ENCODE measurements at regions not wholly inside any gene's neighbourhood (a gene's known extent, or its start where the extent isn't known, plus 50 kb on each side); places are given as distances from the start of the nearest gene placed in this dataset.
"Not testable (repeated sequence)": the region's sequence is repeated elsewhere in the genome, so short reads cannot be mapped to it uniquely, and the experiment has no call there.

DNA sequence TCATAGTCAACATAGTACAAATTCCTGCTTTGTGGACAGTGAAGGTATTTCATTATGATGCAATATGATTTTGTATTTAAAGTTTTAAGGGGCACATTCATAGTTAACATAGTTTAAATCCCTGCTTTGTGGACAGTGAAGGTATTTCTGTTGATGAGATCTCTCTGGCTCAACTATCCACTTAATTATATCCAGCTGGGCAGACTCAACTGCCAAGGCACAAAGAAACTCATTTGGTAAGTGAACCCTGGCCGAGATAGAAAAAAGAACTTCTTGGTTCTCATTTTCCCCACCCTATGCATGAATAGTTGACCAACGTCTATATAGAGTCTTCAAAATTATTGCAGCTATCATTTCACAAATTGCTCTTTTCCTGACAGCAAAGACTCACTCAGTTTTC is 1194.6 kb downstream of the NCAM2 start:
- no peak for DNase-seq

DNA sequence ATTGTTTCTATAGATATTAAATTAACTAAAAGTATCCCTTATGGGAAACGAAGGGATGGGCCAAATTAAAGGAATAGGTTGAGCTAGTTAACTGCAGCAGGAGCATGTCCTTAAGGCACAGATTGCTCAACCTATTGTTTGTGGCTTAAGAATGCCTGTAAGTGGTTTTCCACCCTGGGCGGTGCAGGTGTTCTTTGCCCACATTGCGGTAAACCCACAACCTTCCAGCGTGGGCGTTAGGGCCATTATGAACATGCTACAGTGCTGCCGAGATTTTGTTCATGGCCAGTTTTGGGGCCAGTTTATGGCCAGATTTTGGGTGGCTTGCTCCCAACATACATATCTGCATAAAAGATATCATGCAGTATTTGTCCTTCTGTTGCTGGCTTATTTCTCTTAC is 1196.8 kb downstream of the NCAM2 start:
- not testable (repeated sequence) for DNase-seq

DNA sequence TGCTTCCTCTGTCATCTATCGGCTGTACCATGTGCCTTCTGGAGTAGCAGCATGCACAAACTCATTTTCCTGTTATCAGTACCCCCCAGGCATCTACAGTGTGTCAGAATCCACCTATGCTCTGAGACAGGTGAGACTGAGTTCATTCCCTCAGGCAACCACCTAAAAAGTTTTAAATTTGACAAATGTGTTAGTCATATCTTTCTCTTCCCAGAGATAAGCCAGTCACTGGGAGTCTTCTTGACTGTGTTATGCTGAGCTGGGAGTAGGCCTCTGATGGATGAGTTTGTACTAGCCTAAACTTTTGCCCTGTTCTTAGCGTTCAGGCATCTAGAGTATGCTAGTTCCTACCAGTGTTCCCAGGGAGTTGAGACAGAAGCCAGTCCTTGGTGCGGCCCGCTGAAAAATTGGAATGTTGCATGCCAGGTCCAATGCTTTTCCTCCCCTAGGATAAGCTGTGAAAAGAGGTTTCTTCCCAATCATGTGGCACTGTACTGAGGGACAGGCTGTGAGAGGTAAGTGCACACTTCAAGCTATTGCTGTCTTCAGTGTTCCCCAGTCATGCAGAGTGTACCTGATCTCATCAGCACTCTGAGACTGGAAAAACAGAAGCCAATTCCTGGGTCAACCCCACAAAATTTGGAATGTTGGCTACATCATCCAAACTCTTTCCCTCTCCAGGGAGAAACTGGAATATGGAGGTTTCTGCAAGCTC is 1202.3 kb downstream of the NCAM2 start:
- DNase-seq: no peak

DNA sequence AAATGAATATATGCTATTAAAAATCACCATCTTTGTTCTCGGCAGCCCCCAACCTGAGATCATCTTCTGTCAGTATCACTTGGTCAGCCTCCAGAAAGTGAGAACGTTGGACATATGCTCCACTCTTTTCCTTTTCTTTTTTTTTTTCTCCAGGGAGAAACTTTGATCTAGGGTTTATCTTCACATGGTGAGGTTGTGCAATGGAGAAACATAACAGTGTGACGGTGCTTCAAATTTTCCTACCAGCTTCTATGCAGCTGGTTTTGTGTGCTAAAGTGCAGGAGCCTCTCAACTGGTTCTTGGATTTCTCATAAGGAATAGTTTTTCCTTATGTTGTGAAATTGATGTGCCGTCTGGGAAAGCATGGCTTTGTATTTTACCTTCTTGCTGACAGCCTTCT is 1202.9 kb downstream of the NCAM2 start:
- DNase-seq: no peak

DNA sequence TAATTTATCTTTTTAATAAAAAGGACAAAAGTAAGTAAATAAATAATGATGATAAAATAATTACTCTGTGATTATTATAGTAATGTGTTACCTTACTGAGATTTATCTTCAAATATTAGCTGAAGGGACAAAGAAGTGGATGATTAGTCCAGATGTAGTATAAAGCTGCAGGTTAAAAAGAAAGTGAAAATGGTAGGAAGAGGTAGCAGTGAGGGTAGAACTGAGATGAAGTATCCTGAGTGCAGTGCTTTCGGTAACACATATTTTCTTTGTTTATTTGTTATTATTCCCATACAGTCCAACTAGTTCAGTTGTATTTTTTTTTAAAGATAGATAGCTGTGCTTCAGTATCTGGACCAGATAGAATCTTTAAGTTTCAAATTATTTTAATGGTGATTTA is 1203.5 kb downstream of the NCAM2 start:
- DNase-seq: no peak

DNA sequence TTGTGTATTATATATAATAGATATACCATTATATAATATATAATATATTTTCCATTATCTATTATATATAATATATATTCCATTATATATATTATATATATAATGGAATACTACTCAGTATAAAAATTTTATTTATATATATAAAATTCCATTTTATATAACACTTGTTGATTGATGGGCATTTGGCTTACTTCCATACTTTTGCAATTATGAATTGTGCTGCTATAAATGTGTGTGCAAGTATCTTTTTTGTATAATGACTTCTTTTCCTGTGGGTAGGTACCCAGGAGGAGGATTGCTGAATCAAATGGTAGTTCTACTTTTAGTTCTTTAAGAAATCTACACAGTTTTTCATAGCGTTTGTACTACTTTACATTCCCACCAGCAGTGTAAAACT is 1211.1 kb downstream of the NCAM2 start:
- no peak for DNase-seq

DNA sequence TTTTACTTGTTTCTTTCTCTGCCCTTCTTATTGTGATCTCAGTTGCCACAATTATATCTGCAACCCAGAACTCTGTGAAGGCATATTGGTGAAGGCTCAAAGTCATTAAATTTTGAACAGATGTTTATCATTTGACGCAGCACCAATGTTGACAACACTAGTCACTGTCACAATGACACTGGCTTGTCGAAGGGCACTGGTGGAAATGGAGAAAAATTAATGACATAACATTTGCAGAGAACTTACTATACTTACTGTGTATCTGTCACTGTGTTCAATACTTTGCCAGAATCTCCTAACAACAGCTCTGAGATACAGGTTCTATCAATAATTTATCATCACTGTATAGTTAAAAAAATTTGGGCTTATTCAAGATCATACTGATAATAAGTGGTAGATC is 1213.7 kb downstream of the NCAM2 start:
- no peak for DNase-seq

DNA sequence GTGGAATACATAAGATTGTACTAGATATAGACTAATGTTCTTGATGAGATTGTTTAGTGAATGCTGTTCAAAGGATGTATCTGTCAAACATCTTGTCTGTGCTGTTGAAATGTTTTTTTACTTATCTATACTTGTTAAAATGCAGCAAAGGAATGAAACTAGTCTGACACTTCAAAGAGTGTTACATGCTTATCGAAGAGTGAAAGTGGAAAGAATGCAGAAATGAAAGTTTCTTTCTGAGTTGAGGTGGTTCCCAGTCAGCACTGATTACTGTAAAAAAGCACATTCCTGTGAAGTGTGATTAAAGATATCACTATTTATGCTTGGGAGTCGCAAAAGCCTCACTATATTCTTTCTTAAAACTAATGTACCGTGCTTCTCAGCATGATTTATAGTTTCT is 1225.2 kb downstream of the NCAM2 start:
- DNase-seq: no peak

DNA sequence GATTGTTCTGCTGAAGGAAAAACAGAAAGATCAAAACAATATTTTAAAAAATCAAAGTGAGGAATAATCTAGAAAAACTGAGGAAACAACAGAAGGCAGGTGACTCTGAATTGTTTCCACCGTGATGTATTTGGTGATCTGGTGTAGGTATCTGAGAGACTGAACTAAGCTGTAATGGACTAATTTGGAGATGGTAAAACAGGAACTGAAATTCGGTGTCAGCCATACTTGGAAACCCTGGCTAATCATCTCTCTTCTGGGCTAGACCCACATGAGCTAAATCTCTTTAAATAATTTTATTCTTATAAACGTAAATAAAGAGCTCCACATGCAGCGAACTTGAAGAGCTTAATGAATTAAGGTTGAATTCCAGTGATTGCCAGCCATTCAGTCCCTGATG is 1226.1 kb downstream of the NCAM2 start:
- DNase-seq: no peak

DNA sequence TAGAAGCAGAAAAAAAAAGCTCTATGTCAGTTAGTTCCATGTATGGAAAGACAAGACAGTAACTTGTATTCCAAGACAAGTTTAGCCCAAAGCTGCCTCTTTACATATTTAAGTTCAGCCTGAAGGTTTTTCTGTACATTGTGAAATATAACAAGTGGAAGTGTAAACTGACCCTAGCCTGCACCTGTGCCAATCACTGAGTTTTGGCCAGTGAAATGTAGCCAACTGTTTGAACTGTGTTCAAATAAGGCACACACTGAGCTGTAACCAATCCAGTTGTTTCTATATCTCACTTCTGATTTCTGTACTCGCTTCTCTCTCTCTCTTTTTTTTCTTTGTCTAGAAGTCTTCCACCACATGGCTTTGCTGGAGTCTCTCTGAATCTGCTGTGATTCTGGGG is 1227.1 kb downstream of the NCAM2 start:
- DNase-seq: no peak

DNA sequence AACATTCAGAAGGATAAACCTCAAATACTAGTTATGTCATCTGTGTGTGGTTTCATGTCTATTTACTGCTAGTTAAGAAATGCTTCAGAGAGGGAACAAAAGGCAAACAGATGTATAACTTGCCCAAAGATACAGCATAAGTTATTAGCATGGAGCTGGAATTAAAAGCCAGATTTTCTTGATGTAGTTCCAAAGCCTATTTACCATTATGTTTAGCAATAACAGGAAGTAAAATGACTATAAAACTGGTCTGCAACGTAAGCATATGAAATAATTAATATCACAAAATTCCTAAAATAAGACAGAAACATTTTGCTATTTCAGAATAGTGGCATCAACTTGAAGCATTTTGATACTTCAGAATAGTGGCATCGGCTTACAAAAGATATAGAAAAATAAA is 1232.8 kb downstream of the NCAM2 start:
- no peak for DNase-seq

DNA sequence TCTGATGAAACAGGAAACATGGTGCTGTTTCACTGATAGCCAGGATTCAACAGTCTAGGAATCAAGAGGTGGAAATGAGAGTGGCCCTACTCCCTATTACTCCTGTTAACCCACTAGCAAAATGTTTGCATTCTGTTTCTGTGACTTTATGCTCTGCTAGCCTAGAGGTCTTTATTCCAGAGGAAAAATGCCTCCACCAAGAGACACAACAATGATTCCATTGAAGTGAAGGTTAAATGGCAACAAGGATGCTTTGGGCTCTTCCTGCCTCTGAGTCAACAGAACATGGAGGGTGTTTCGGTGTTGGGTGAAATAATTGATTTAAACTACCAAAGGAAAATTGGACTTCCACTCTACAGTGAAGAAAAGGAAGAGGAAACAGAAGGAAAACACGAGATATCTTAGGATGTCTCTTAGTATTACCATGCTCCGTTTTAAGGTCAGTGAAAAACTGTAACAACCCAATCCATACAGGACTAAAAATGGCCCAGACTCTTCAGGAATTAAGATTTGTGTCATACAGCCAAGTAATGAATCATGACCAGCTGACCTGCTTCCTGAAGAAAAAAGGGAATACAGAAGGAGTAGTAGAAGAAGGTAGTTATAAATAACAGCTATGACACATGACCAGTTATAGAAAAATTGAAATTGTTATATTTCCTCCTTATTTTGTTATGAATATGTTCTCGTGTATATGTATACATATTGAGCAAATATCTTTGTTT is 1237.8 kb downstream of the NCAM2 start:
- no peak for DNase-seq

DNA sequence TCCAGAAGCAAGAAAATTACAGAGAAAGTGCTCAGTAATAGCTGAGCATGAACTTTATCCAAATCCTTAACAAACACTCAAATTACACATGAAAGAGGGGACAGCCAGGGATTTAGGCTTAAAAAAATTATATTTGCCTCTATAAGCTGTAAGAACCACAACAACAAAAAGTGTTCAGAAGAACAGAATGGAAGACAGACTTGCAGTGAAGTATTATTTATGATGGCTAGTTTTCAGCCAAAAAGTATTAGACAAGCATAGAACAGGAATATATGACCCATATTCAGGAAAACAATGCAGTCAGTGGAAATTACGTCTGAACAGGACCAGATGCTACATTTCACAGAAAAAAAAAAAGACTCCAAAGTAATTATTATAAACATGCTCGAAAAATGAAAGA is 1246.3 kb downstream of the NCAM2 start:
- DNase-seq: no peak

DNA sequence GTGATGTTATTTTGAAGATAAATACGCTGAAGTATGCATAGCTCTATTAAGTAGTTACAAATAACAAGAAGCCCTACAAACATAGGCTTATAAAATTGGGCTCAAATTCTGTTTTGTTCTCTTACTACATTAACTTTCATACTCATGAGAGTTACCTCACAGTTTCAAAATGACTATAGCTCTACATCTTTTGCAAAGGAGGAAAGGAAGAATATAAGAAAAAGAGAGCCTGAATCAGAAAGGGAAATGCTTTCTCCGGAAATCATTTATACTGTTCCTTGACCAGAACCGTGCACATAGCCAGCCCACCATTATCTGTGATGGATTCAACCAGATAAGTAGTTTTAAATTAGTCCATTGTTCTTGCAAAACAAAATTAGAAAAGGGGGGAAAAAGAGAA is 1252.1 kb downstream of the NCAM2 start:
- DNase-seq: no peak

DNA sequence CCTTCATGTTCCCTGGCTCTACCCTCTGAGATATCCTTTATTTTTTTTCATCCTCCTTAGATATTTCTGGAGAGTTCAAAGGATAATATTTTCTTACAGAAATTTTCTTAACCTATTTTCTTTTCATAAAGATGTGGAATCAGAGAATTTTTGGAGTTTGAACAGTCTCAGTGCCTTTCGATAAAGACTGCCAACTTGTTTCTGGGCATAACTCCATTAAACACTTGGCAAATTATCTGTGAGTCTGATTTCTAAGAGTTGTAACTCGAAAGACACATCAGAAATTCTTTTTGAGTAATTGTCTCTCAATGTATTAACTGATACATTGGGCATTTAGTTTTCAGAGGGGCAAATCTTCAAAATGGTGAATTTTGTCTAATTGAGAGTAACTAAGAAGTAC is 1255.6 kb downstream of the NCAM2 start:
- no peak for DNase-seq

DNA sequence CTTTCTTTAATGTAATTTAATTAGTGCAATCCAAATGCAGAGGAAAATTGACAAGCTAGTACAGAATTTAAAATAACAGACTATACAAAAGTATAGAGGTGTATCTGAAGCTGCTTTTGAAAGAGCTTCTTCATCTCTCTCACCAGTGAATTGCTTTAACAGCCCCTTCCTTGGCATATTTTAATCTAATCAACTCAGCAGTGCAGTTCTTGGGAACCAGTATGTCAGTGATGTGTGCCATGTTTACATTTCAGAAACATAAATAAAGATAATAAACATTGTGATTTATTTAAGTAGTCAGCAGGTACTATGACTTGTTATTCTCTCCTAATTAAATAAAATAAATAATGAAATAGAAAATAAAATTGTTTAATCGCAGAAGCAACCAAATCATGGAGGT is 1260.6 kb downstream of the NCAM2 start:
- DNase-seq: no peak

DNA sequence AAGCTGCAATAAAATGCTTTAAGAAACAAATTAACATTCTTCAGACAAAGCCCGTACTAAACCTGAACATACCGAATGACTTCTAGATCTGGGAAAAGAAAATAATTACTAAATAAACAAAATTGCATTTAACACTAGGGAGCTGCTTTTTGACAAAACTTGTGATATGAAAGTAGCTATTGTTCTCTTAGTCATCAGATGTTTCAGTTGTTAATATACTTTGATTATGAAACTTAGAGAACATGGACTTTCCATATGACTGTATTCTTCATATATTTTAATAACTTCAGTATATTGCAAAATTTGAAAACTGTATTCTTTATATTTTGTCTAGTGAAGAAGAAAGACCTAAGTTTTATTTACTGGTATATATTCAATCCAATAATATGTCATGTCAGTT is 1262.1 kb downstream of the NCAM2 start:
- DNase-seq: no peak

DNA sequence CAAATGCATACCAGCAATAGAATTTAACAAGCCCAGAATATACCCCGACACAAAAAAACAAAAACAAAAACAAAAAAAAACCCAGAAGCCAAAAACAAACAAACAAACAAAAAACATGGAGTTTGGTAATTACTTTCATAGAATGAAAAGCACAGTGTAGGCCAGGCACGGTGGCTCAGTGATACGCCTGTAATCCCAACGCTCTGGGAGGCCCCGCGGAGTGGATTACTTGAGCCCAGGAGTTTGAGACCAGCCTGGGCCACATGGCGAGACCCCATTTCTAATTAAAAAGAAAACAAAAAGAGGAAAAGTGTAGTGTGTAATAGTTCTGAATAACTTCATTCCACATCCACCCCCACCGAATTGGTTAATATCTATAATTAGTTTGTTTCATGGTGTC is 1265.7 kb downstream of the NCAM2 start:
- DNase-seq: no peak

DNA sequence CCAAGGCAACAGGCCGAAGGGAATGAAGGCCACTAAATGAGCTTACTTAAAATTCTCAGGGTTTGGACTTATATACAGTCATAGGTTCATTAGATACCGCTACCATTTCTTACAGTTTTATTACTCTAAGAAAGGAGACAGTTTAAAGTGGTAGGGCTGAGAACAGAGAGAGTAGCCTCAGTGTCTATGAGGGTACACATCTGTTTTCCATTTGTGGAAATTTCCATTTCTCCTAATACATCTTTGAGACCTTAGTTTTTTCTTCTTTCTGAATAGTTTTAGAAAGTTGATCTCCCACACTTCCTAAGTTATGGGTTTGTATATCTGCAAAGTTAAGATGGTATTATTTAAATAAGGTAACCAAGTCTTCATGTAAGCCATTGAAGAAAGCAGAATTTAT is 1279.1 kb downstream of the NCAM2 start:
- no peak for DNase-seq

DNA sequence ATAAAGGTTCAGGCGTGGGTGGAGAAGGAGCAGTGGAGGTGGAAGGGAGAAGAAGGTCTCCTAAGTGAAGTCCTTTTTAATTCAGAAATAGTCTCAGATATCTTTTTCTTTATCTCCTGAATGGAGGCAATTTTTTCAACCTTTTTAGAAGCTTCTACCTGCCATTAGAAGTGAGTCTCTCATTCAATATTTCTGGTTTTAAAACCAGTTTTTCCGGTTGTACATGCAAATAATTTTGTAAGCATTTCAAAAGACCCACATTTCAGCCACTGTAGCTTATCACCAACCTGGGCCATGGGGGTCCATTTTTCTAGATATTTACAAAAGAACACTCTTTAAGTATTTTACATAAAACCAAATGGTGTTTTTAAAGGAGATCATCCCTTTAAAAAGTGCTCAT is 1280.2 kb downstream of the NCAM2 start:
- no peak for DNase-seq

DNA sequence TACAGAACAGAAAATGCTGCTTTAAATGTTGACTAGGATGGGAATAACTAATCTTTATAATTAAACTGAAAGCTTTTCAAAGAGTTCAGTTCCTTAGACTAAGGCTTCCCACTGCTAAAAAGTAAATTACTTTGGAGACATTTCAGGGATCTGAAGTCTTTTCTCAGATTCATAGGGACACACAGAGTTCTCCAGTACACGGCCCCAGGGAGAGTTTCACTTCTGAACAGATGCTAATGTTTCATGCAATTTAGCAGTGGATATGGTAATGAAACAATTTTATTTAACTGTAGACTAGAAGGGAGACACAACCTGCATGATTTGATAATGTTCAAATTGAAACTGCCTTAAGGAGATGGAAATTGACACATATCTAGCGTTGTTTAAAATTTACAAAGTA is 1282.6 kb downstream of the NCAM2 start:
- no peak for DNase-seq

DNA sequence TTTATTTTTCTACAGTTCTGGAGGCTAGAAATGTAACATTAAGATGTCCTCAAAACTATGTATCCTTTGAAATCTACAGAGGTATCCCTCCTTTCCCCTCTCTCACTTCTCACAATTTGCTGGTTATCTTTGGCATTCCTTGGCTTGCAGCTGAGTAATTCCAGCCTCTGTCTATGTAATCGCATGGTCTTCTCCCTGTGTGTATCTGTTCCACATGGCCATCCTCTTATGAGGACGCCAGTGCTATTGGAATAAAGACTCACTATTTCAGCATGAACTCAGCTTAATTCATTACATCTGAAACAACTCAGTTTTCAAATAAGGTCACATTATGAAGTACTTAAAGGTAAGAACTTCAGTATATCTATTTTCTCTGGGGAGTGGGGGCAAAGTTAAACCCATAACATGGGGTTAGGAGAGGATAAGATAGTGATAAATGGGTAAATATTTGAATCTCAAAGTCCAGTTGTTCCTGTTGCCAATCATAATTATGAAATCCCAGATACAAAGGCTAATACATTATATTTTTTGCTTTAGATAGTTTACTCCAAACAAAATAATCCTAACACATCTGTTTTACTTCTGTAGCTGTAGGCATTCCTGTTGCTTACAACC is 1290.8 kb downstream of the NCAM2 start:
- no peak for DNase-seq

DNA sequence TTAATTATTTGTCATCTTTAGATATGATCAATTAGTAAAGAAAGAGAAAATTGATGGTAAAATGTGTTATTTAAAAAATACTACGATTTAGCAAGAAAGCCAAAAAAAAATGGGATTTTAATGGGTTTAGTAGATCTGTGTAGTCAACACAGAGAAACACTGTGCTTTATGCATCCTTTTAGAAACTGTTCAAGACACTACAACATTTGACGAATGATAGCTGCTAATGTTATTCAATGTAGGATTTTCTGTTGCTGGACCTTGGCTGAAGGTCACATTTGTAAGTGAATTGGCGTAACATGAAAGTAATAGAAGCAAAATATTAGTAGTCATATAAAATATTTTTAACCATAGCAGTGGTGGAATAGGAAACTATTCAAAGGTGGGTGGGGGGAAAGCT is 1293.9 kb downstream of the NCAM2 start:
- no peak for DNase-seq

DNA sequence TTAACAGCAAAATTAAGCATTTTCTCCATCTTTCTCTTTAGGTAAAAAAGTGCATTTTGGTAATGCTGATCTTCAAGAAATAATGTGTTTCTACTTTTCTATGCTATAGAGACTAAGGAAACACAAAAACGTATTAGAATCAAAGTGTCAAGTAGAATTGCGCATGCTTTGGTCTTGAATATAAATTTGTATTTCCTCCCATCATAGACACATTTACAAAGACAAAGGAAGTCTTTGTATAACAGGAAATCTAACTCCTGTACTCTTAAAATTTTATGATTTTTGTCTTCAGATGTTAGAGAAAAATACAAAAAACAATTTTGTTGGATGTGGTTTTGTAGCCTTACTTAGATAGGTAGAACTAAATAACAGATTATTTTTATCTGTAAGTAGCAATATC is 1299.4 kb downstream of the NCAM2 start:
- DNase-seq: no peak

Data from NCI-H524 treated with DMSO at 0.1 percent for 48 hours (cell line).